ENCODE measurements at regions not wholly inside any gene's neighbourhood (a gene's known extent, or its start where the extent isn't known, plus 50 kb on each side); places are given as distances from the start of the nearest gene placed in this dataset.

DNA sequence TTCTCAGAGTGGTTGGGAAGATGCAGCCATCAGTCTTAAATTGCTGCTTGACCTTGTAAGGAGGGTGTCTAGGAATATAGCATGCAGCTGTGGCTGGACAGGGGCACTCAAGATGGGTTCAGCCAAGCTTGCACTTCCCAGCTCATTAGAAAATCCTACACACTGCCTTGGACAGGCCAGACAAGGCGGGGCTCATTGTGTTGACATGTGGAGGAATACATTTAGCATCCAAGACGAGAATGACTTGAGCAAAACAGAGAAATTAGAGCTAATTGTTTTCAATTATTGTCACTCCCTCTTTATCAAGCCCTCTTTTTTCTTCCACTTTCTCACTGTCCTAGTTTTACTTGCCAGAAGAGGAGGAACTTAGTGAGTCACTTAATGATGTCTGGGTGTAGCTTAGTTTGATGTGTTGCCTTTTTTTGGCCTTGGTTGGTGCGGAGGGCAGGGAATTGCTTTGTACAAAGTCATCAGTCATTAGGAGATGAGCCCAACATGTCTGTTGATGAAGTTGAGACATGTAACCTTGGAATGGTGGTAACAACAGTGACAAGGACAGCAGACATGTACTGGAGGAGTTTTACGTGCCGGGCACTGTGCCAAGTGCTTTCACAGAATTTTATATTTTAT lies 1219.3 kb upstream of the WWC1 start:
- TF ChIP-seq, protein P1, sequence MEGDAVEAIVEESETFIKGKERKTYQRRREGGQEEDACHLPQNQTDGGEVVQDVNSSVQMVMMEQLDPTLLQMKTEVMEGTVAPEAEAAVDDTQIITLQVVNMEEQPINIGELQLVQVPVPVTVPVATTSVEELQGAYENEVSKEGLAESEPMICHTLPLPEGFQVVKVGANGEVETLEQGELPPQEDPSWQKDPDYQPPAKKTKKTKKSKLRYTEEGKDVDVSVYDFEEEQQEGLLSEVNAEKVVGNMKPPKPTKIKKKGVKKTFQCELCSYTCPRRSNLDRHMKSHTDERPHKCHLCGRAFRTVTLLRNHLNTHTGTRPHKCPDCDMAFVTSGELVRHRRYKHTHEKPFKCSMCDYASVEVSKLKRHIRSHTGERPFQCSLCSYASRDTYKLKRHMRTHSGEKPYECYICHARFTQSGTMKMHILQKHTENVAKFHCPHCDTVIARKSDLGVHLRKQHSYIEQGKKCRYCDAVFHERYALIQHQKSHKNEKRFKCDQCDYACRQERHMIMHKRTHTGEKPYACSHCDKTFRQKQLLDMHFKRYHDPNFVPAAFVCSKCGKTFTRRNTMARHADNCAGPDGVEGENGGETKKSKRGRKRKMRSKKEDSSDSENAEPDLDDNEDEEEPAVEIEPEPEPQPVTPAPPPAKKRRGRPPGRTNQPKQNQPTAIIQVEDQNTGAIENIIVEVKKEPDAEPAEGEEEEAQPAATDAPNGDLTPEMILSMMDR (IDR thresholded peaks at IDR 0.05): no peak
- TF ChIP-seq POLR2A (IDR thresholded peaks at IDR 0.05): no peak

Data from thyroid gland (tissue), 4 donors.